HEK293 (cell line): ENCODE measurements at regions not wholly inside any gene's neighbourhood (a gene's known extent, or its start where the extent isn't known, plus 50 kb on each side); places are given as distances from the start of the nearest gene placed in this dataset.

Experiments
- CTCF ChIA-PET: fragments of 350-600 bp; formaldehyde crosslinking; extraction: SDS; loops from one replicate; lab custom pipeline; 2021; ENCODE audit warnings: antibody characterized with exemption; lab: Yijun Ruan, JAX
- POLR2A ChIA-PET: fragments of 300-600 bp; formaldehyde crosslinking; extraction: SDS; loops from one replicate; lab custom pipeline; 2020; ENCODE audit warnings: antibody characterized with exemption, inconsistent platforms; lab: Yijun Ruan, JAX
- H3K27ac ChIP-seq: fragments of 200-500 bp; sonication (Bioruptor generic); 2 replicates; pipeline ENCODE4 v1.5.1; 2014; ENCODE audit warnings: low read depth, low read length, control low read depth, inconsistent platforms; ENCODE audit errors: extremely low read depth
- H3K36me3 ChIP-seq, 2 experiments: fragments of 200-500 bp in 1 of 2; sonication (Bioruptor generic) in 1 of 2; 1 replicate in 1 of 2; 2 replicates in 1 of 2; pipeline ENCODE4 v1.5.1; 2014 to 2017; ENCODE audit warnings: inconsistent platforms in 2 of 2, low read length in 2 of 2; ENCODE audit not compliant: control insufficient read depth in 2 of 2, insufficient read depth in 1 of 2
- H3K4me1 ChIP-seq: fragments of 200-500 bp; sonication (Bioruptor generic); 2 replicates; pipeline ENCODE4 v1.5.1; 2014; ENCODE audit warnings: mild to moderate bottlenecking, low read length, inconsistent platforms; ENCODE audit not compliant: control insufficient read depth, insufficient read depth
- H3K4me3 ChIP-seq: 2 replicates; pipeline ENCODE4 v1.5.1; 2011; ENCODE audit warnings: low read depth, mild to moderate bottlenecking, control low read depth, low read length, moderate library complexity
- H3K9me3 ChIP-seq: fragments of 200-500 bp; sonication (Bioruptor generic); 2 replicates; pipeline ENCODE4 v1.5.1; 2014; ENCODE audit warnings: low read depth, low read length, inconsistent platforms; ENCODE audit not compliant: control insufficient read depth, insufficient read depth
- GLIS1 ChIP-seq: fragments of 450-650 bp; formaldehyde crosslinking; IDR thresholded peaks from 2 replicates; pipeline ENCODE4 v1.5.1; 2016; ENCODE audit warnings: missing biosample characterization, missing genetic modification characterization
- PRDM2 ChIP-seq: fragments of 450-650 bp; formaldehyde crosslinking; IDR thresholded peaks from 2 replicates; pipeline ENCODE4 v1.5.1; 2016; ENCODE audit warnings: missing biosample characterization, missing genetic modification characterization, borderline replicate concordance
- PRDM6 ChIP-seq: fragments of 450-650 bp; formaldehyde crosslinking; IDR thresholded peaks from 2 replicates; pipeline ENCODE4 v1.5.1; 2017; ENCODE audit warnings: missing biosample characterization, missing genetic modification characterization
- RBAK ChIP-seq: fragments of 450-650 bp; formaldehyde crosslinking; IDR thresholded peaks from 2 replicates; pipeline ENCODE4 v1.5.1; 2016; ENCODE audit warnings: missing biosample characterization, missing genetic modification characterization
- ZBTB48 ChIP-seq: fragments of 450-650 bp; formaldehyde crosslinking; IDR thresholded peaks from 2 replicates; pipeline ENCODE4 v1.5.1; 2016; ENCODE audit warnings: missing biosample characterization, missing genetic modification characterization
- ZBTB7A ChIP-seq: fragments of 450-650 bp; formaldehyde crosslinking; IDR thresholded peaks from 2 replicates; pipeline ENCODE4 v1.5.1; 2016; ENCODE audit warnings: low read depth, missing biosample characterization, missing genetic modification characterization
- ZIC2 ChIP-seq: fragments of 450-650 bp; formaldehyde crosslinking; IDR thresholded peaks from 2 replicates; pipeline ENCODE4 v1.5.1; 2016; ENCODE audit warnings: missing biosample characterization, missing genetic modification characterization
- ZNF16 ChIP-seq: fragments of 450-650 bp; formaldehyde crosslinking; IDR thresholded peaks from 2 replicates; pipeline ENCODE4 v1.5.1; 2016; ENCODE audit warnings: low read depth, missing biosample characterization, missing genetic modification characterization
- ZNF26 ChIP-seq: fragments of 450-650 bp; formaldehyde crosslinking; IDR thresholded peaks from 2 replicates; pipeline ENCODE4 v1.5.1; 2016; ENCODE audit warnings: missing biosample characterization, missing genetic modification characterization
- ZNF501 ChIP-seq: fragments of 450-650 bp; formaldehyde crosslinking; IDR thresholded peaks from 2 replicates; pipeline ENCODE4 v1.5.1; 2016; ENCODE audit warnings: missing biosample characterization, missing genetic modification characterization
- ZNF544 ChIP-seq: fragments of 450-650 bp; formaldehyde crosslinking; IDR thresholded peaks from 2 replicates; pipeline ENCODE4 v1.5.0; 2017; ENCODE audit warnings: missing biosample characterization, missing genetic modification characterization
- ZNF558 ChIP-seq: fragments of 450-650 bp; formaldehyde crosslinking; IDR thresholded peaks from 2 replicates; pipeline ENCODE4 v1.5.1; 2016; ENCODE audit warnings: missing biosample characterization, missing genetic modification characterization
- ZNF596 ChIP-seq: fragments of 450-650 bp; IDR thresholded peaks from 2 replicates; pipeline ENCODE4 v1.5.0; 2018; ENCODE audit warnings: missing biosample characterization, mild to moderate bottlenecking, missing genetic modification characterization, moderate library complexity
- ZNF837 ChIP-seq: fragments of 450-650 bp; formaldehyde crosslinking; IDR thresholded peaks from 2 replicates; pipeline ENCODE4 v1.5.1; 2016; ENCODE audit warnings: missing biosample characterization, missing genetic modification characterization

- Histone ChIP-seq H3K36me3 (no peaks in the 10 kb centered on the region), H3K4me3 (no peak overlapping the region), H3K9me3 (no peaks in the 10 kb centered on the region), H3K4me1 (no peaks in the 10 kb centered on the region), H3K27ac (no peak overlapping the region)
- POLR2A ChIA-PET, result no interaction called here
- CTCF ChIA-PET, result no interaction called here
- TF ChIP-seq PRDM6 (tag by site-specific recombination) (no peak), ZNF544 (no peak), ZNF26 (tag by site-specific recombination) (no peak), ZBTB48 (tag by site-specific recombination) (no peak), GLIS1 (tag by site-specific recombination) (no peak), ZNF837 (tag by site-specific recombination) (no peak), ZNF596 (tag by site-specific recombination) (no peak), ZNF501 (tag by site-specific recombination) (no peak), ZNF16 (tag by site-specific recombination) (no peak), PRDM2 (tag by site-specific recombination) (no peak), ZBTB7A (tag by site-specific recombination) (no peak), ZNF558 (tag by site-specific recombination) (no peak), RBAK (no peak)
Observed at GRCh38 chr14:75340921-75341320, 62.3 kb downstream of the FOS start.

- TF ChIP-seq ZIC2 (tag by site-specific recombination), result no peak
- Histone ChIP-seq H3K27ac (no peak overlapping the region), H3K36me3 (no peaks in the 10 kb centered on the region), H3K4me3 (no peak overlapping the region), H3K9me3 (no peaks in the 10 kb centered on the region), H3K4me1 (no peaks in the 10 kb centered on the region)
- CTCF ChIA-PET, result interaction anchor here (0.7 kb wide), 1 partner anchor 20 kb away, joined by 3 read pairs; no protein-coding TSS in a partner anchor
- POLR2A ChIA-PET, result no interaction called here
Observed at GRCh38 chr14:75341620-75342019, 63.0 kb downstream of the FOS start.
